Neuronal stem cell (in vitro differentiated cells): ENCODE measurements at regions not wholly inside any gene's neighbourhood (a gene's known extent, or its start where the extent isn't known, plus 50 kb on each side); places are given as distances from the start of the nearest gene placed in this dataset.

Source experiments
- DNase-seq: peaks from one replicate; pipeline ENCODE4 v3.0.0-alpha.2; 2013; ENCODE audit warnings: low spot score
- H2AFZ ChIP-seq: one replicate; pipeline ENCODE4 v1.6.1; 2013; ENCODE audit warnings: mild to moderate bottlenecking, low read length, inconsistent platforms
- H2AK5ac ChIP-seq: 2 replicates; pipeline ENCODE4 v1.6.1; 2013; ENCODE audit warnings: low read depth, mild to moderate bottlenecking, inconsistent platforms, low read length, moderate library complexity, mixed read lengths
- H2BK120ac ChIP-seq: 2 replicates; pipeline ENCODE4 v1.6.1; 2013; ENCODE audit warnings: low read depth, mild to moderate bottlenecking, inconsistent platforms, low read length, moderate library complexity, mixed read lengths
- H2BK12ac ChIP-seq: one replicate; pipeline ENCODE4 v1.6.1; 2013; ENCODE audit warnings: low read length, inconsistent platforms
- H2BK15ac ChIP-seq: 2 replicates; pipeline ENCODE4 v1.6.1; 2013; ENCODE audit warnings: mild to moderate bottlenecking, low read length, inconsistent platforms, mixed read lengths
- H2BK5ac ChIP-seq: one replicate; pipeline ENCODE4 v1.6.1; 2013; ENCODE audit warnings: inconsistent platforms, mild to moderate bottlenecking, low read length, moderate library complexity
- H3K14ac ChIP-seq: one replicate; pipeline ENCODE4 v1.6.1; 2013; ENCODE audit warnings: low read length, inconsistent platforms
- H3K18ac ChIP-seq: 2 replicates; pipeline ENCODE4 v1.6.1; 2013; ENCODE audit warnings: low read length, inconsistent platforms
- H3K23ac ChIP-seq: 2 replicates; pipeline ENCODE4 v1.6.1; 2013; ENCODE audit warnings: low read depth, mild to moderate bottlenecking, mixed read lengths, low read length, inconsistent platforms; ENCODE audit not compliant: poor library complexity
- H3K27ac ChIP-seq: replicated peaks from 3 replicates; pipeline ENCODE4 v1.5.1; 2013; ENCODE audit warnings: low read length, inconsistent platforms
- H3K27me3 ChIP-seq, 3 experiments: 2 replicates each; pipeline ENCODE4 v1.6.1; 2013; ENCODE audit warnings: low read length in 3 of 3, mild to moderate bottlenecking in 2 of 3, inconsistent platforms in 1 of 3, low read depth in 1 of 3, mixed read lengths in 1 of 3, moderate library complexity in 1 of 3; ENCODE audit not compliant: control insufficient read depth in 3 of 3, insufficient read depth in 3 of 3
- H3K36me3 ChIP-seq, 2 donors: replicated peaks in 1 of 2; 2 replicates each; pipeline ENCODE4 v1.6.1; 2013; ENCODE audit warnings: low read length in 2 of 2; ENCODE audit not compliant: control insufficient read depth in 2 of 2, insufficient read depth in 2 of 2
- H3K4ac ChIP-seq: 2 replicates; pipeline ENCODE4 v1.6.1; 2013; ENCODE audit warnings: inconsistent platforms, mild to moderate bottlenecking, low read length, moderate library complexity
- H3K4me1 ChIP-seq, 2 donors: 1 replicate in 1 of 2; 2 replicates in 1 of 2; pipeline ENCODE4 v1.6.1; 2013; ENCODE audit warnings: low read length in 2 of 2, low read depth in 1 of 2; ENCODE audit not compliant: control insufficient read depth in 2 of 2, insufficient read depth in 1 of 2
- H3K4me2 ChIP-seq: one replicate; pipeline ENCODE4 v1.6.1; 2013; ENCODE audit warnings: mild to moderate bottlenecking, low read length, inconsistent platforms; ENCODE audit not compliant: insufficient read depth, poor library complexity, severe bottlenecking
- H3K4me3 ChIP-seq, 2 donors: 2 replicates each; pipeline ENCODE4 v1.5.1; 2013; ENCODE audit warnings: low read length in 2 of 2, mild to moderate bottlenecking in 2 of 2, inconsistent platforms in 1 of 2, moderate library complexity in 1 of 2
- H3K79me1 ChIP-seq: one replicate; pipeline ENCODE4 v1.6.1; 2013; ENCODE audit warnings: low read depth, mild to moderate bottlenecking, inconsistent platforms, low read length, moderate library complexity
- H3K9ac ChIP-seq: one replicate; pipeline ENCODE4 v1.6.1; 2013; ENCODE audit warnings: mild to moderate bottlenecking, low read depth, low read length, inconsistent platforms; ENCODE audit not compliant: poor library complexity
- H3K9me3 ChIP-seq, 2 donors: replicated peaks in 1 of 2; 2 replicates each; pipeline versions ENCODE3 to v1.6.1; 2013; ENCODE audit warnings: low read length in 2 of 2, mild to moderate bottlenecking in 2 of 2, inconsistent platforms in 1 of 2, low read depth in 1 of 2, mixed read lengths in 1 of 2, moderate library complexity in 1 of 2; ENCODE audit not compliant: control insufficient read depth in 2 of 2, insufficient read depth in 1 of 2
- H4K8ac ChIP-seq: one replicate; pipeline ENCODE4 v1.6.1; 2013; ENCODE audit warnings: low read depth, mild to moderate bottlenecking, inconsistent platforms, low read length, moderate library complexity
- H4K91ac ChIP-seq: one replicate; pipeline ENCODE4 v1.6.1; 2013; ENCODE audit warnings: low read length, low read depth, mild to moderate bottlenecking, inconsistent platforms; ENCODE audit not compliant: poor library complexity
- WGBS, 2 donors: extraction: QIAGEN DNeasy Blood & Tissue Kit; methylation state at CpG; one replicate each; pipeline ENCODE4 v1.1.7; 2013; ENCODE audit warnings: missing lambda C conversion rate in 2 of 2, mixed read lengths in 1 of 2; ENCODE audit not compliant: insufficient read length in 2 of 2, insufficient replicate concordance in 1 of 2; ENCODE audit errors: extremely low coverage in 2 of 2; 5-methylcytosine and 5-hydroxymethylcytosine counted together

DNA sequence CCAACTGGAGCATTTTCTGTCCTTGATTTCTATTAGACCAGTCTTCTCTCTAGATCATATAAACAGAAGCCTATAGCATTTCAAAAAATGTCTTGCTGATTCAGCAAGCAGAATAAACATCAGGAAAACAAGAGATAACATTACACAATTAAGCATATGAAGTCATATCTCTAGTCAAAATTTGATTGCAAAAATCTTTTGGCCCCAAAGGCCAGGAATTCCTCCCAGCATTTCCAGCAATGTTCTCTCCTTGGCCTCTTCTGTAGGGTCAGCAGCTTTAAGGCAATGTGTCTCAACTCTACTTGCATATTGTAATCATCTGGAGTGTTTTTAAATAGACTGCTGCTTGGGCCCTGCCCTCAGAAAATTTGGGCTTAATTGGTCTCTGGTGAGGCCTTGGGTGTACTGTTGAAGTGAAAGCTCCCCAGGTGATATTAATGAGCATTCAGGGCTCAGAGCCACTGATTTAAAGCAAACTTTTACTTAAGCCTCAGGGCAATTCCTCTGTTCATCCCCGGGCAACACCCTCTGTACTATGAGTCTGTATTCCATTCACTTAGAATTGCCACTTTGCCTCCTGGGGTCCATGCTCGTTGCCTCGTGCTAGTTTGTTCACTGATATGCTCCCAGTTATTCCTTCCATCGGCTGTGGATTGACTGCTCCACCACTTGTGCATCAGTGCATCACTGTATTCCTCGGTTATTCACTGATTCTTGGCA, 1072.6 kb downstream of the ROBO2 start:
- DNase-seq: no peak
- WGBS, 2 donors: no CpG with 5 or more reads among the region's 5 CpGs
- H3K4ac ChIP-seq: no peak overlapping the region

DNA sequence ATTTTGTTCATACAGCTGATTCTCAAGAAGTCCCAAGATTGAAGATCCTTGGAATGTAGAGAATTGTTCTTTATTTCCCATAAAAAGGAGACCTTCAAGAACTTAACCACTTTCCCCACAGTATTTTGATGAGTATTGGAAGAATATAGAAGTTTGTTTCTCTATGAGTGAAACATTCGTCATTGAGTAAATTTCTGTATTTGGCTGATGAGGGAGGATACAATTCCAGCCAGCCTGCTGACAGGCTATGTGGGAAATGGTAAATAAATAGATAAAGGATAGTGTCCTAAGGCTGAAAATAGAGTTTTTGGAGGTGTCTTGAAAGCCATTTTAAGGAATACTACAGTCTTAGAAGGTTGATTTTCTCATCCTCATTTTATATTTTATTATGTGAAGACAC, 1076.1 kb downstream of the ROBO2 start:
- Histone ChIP-seq H4K91ac (no peak overlapping the region), H2AFZ (no peak overlapping the region), H3K18ac (no peak overlapping the region), H3K36me3 (no peaks in the 10 kb centered on the region), H3K4ac (no peak overlapping the region), H3K14ac (no peak overlapping the region), H3K9me3 (no peaks in the 10 kb centered on the region), H3K4me3 (no peak overlapping the region), H3K4me1 (peaks cover 3 to 6% of the 10 kb centered on the region in 2 donors), H2BK12ac (no peak overlapping the region), H2BK15ac (no peak overlapping the region), H3K4me2 (no peak overlapping the region), H2AK5ac (no peak overlapping the region), H4K8ac (no peak overlapping the region), H3K23ac (no peak overlapping the region), H3K9ac (no peak overlapping the region), H3K27me3 (no peaks in the 10 kb centered on the region), H3K27ac (no peak overlapping the region), H2BK120ac (no peak overlapping the region), H2BK5ac (no peak overlapping the region), H3K79me1 (no peaks in the 10 kb centered on the region)
- no peak for DNase-seq
- no CpG with 5 or more reads among the region's 1 CpG for WGBS, 2 donors

More for the DNA sequence above, 1072.6 kb downstream of the ROBO2 start:
- H3K23ac ChIP-seq: no peak overlapping the region
- H3K14ac ChIP-seq: no peak overlapping the region
- H3K4me3 ChIP-seq: no peak overlapping the region
- H3K4me1 ChIP-seq: peaks cover 5 to 6% of the 10 kb centered on the region in 2 donors
- H2BK12ac ChIP-seq: no peak overlapping the region
- no peak overlapping the region for H2AK5ac ChIP-seq
- no peak overlapping the region for H3K18ac ChIP-seq
- no peak overlapping the region for H4K8ac ChIP-seq
- H3K9me3 ChIP-seq: no peaks in the 10 kb centered on the region
- no peak overlapping the region for H3K4me2 ChIP-seq
- H3K27me3 ChIP-seq: no peaks in the 10 kb centered on the region
- H3K36me3 ChIP-seq: no peaks in the 10 kb centered on the region
- no peak overlapping the region for H2BK15ac ChIP-seq
- H3K9ac ChIP-seq: no peak overlapping the region
- no peak overlapping the region for H4K91ac ChIP-seq
- no peak overlapping the region for H3K27ac ChIP-seq
- peak overlapping the region; percentile 3 for H2AFZ ChIP-seq
- H3K79me1 ChIP-seq: no peaks in the 10 kb centered on the region
- H2BK120ac ChIP-seq: no peak overlapping the region
- H2BK5ac ChIP-seq: no peak overlapping the region

DNA sequence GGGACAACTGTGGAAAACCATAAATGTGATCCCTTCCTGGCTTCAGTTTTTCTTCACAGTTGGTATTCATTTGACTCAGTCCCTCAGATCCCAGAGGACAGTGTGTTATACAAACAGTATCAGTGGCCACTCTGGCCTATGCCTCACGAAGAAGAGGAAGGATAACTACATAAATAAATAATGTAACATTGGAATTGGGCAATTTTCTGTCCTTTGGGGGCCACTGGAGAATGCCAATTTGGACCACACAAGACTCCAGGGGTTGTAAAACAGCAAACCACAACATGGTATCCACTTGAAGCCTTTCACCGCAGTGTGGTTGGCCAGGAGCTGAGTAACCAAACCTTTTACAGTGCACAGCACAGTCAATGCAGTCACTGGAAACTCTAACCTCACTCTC, 1077.0 kb downstream of the ROBO2 start:
- H3K79me1 ChIP-seq: no peaks in the 10 kb centered on the region
- no peaks in the 10 kb centered on the region for H3K9me3 ChIP-seq
- no peak for DNase-seq
- no peak overlapping the region for H3K18ac ChIP-seq
- H4K91ac ChIP-seq: no peak overlapping the region
- no peak overlapping the region for H3K4me3 ChIP-seq
- no peak overlapping the region for H4K8ac ChIP-seq
- no peaks in the 10 kb centered on the region for H3K27me3 ChIP-seq
- H2AFZ ChIP-seq: no peak overlapping the region
- H3K4me2 ChIP-seq: no peak overlapping the region
- no peak overlapping the region for H3K14ac ChIP-seq
- no peak overlapping the region for H3K4ac ChIP-seq
- H2BK120ac ChIP-seq: no peak overlapping the region
- H3K9ac ChIP-seq: no peak overlapping the region
- H2BK5ac ChIP-seq: no peak overlapping the region
- H2BK12ac ChIP-seq: no peak overlapping the region
- peaks cover 0 to 6% of the 10 kb centered on the region in 2 donors for H3K4me1 ChIP-seq
- no peaks in the 10 kb centered on the region for H3K36me3 ChIP-seq
- H3K27ac ChIP-seq: no peak overlapping the region
- no peak overlapping the region for H3K23ac ChIP-seq
- no CpG with 5 or more reads among the region's 2 CpGs for whole genome bisulfite sequencing, 2 donors
- no peak overlapping the region for H2BK15ac ChIP-seq
- no peak overlapping the region for H2AK5ac ChIP-seq

DNA sequence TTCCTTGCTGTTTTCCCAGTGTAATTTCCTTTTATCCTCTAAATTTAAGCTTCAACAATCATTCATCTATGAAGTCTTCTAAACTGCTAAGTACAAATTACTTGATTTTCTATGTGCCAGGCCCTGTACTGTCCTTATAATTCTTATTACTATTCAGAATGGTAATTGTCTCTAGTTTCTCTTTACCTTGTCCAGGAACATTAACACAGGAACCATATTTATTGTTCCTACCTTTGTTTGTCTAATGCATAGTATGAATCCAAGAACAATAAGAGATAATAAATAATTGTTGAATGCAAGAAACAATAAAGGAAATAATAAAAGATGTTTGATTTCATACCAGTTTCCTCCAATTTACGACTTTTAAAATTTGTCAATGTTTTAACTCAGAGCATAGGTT, 1083.2 kb downstream of the ROBO2 start:
- H3K4ac ChIP-seq: no peak overlapping the region
- no peak overlapping the region for H3K27ac ChIP-seq
- no peak overlapping the region for H3K4me2 ChIP-seq
- DNase-seq: no peak
- H3K9me3 ChIP-seq: no peaks in the 10 kb centered on the region
- no peak overlapping the region for H4K8ac ChIP-seq
- no peaks in the 10 kb centered on the region for H3K4me1 ChIP-seq
- H3K4me3 ChIP-seq: no peak overlapping the region
- H2AK5ac ChIP-seq: no peak overlapping the region
- no peaks in the 10 kb centered on the region for H3K79me1 ChIP-seq
- H3K14ac ChIP-seq: no peak overlapping the region
- no peak overlapping the region for H3K9ac ChIP-seq
- no peaks in the 10 kb centered on the region for H3K27me3 ChIP-seq
- no peak overlapping the region for H2BK15ac ChIP-seq
- no peak overlapping the region for H3K23ac ChIP-seq
- no peak overlapping the region for H4K91ac ChIP-seq
- H3K18ac ChIP-seq: no peak overlapping the region
- no peak overlapping the region for H2BK12ac ChIP-seq
- H2AFZ ChIP-seq: no peak overlapping the region
- H3K36me3 ChIP-seq: no peaks in the 10 kb centered on the region
- no peak overlapping the region for H2BK5ac ChIP-seq
- WGBS, 2 donors: no CpG with 5 or more reads among the region's 1 CpG
- H2BK120ac ChIP-seq: no peak overlapping the region
